Stimulated activated CD4-positive, alpha-beta T cell treated with anti-CD3 and anti-CD28 coated beads, Interleukin-1b, Interleukin-23, amount 100 ng/mL, for 4 hours (primary cell): ENCODE measurements at regions not wholly inside any gene's neighbourhood (a gene's known extent, or its start where the extent isn't known, plus 50 kb on each side); places are given as distances from the start of the nearest gene placed in this dataset.

Experiments
- DNase-seq, 2 donors: peaks; one replicate each; pipeline ENCODE4 v3.0.0-alpha.2; 2020; ENCODE audit warnings: low read depth in 2 of 2

- DNase-seq: no peak
Measured at GRCh38 chr7:15860264-15860949, 173.9 kb upstream of the MEOX2 start.

- no peak for DNase-seq
Measured at GRCh38 chr7:15857026-15857425, 170.5 kb upstream of the MEOX2 start.

GRCh38 chr7:15856311-15856710 lies 169.8 kb upstream of the MEOX2 start:
- no peak for DNase-seq

- DNase-seq: no peak
Measured at GRCh38 chr7:15855525-15856109, 169.1 kb upstream of the MEOX2 start.

- no peak for DNase-seq
Measured at GRCh38 chr7:15854841-15855524, 168.5 kb upstream of the MEOX2 start.

- DNase-seq: no peak
Measured at GRCh38 chr7:15853832-15854470, 167.5 kb upstream of the MEOX2 start.

GRCh38 chr7:15851201-15851600 lies 164.7 kb upstream of the MEOX2 start:
- no peak for DNase-seq

GRCh38 chr7:15848901-15849300 lies 162.4 kb upstream of the MEOX2 start:
- DNase-seq: no peak

GRCh38 chr7:15848362-15848761 lies 161.9 kb upstream of the MEOX2 start:
- no peak for DNase-seq

GRCh38 chr7:15845868-15846267 lies 159.4 kb upstream of the MEOX2 start:
- no peak for DNase-seq

- no peak for DNase-seq
Measured at GRCh38 chr7:15845461-15845860, 159.0 kb upstream of the MEOX2 start.

GRCh38 chr7:15839416-15840100 lies 153.1 kb upstream of the MEOX2 start:
- DNase-seq: no peak

- no peak for DNase-seq
Measured at GRCh38 chr7:15838265-15838664, 151.8 kb upstream of the MEOX2 start.

GRCh38 chr7:15837306-15837950 lies 150.9 kb upstream of the MEOX2 start:
- DNase-seq: no peak

- DNase-seq: no peak
Measured at GRCh38 chr7:15836651-15837050, 150.2 kb upstream of the MEOX2 start.

- no peak for DNase-seq
Measured at GRCh38 chr7:15836041-15836440, 149.6 kb upstream of the MEOX2 start.

GRCh38 chr7:15834446-15834845 lies 148.0 kb upstream of the MEOX2 start:
- no peak for DNase-seq

GRCh38 chr7:15832996-15833395 lies 146.5 kb upstream of the MEOX2 start:
- no peak for DNase-seq

- no peak for DNase-seq
Measured at GRCh38 chr7:15831606-15832005, 145.1 kb upstream of the MEOX2 start.

GRCh38 chr7:15829691-15830090 lies 143.2 kb upstream of the MEOX2 start:
- DNase-seq: no peak

GRCh38 chr7:15828881-15829280 lies 142.4 kb upstream of the MEOX2 start:
- DNase-seq: no peak
